ENCODE measurements at regions not wholly inside any gene's neighbourhood (a gene's known extent, or its start where the extent isn't known, plus 50 kb on each side); places are given as distances from the start of the nearest gene placed in this dataset.

- H3K27ac ChIP-seq, result no peak overlapping the region
Measured at GRCh38 chr1:69363236-69363635, 204.5 kb upstream of the LRRC7 start.

DNA sequence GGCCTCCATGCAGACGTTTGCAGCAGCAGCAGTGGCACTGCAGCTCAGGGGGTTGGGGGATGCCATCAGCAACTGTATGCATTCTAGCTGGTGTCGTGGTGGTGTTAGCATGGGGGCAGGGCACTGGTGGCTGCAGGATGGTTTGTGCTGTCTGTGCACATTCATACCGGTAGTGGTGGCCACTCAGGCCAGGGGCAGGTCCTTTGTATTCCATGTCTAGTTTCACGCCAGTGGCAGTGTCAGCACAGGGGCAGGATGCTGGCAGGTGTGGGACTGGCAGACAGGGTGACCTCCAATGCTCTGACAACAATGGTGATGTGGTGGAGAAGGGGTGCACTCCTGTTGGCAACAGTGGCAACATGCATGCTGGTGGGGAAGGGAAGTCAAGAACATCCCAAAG, 194.2 kb upstream of the LRRC7 start:
- no peak overlapping the region for H3K27ac ChIP-seq
- H3K4me3 ChIP-seq, result no peak overlapping the region

More at GRCh38 chr1:69363236-69363635, 204.5 kb upstream of the LRRC7 start:
- no peak overlapping the region for H3K4me3 ChIP-seq

- no peak overlapping the region for H3K27ac ChIP-seq
- H3K4me3 ChIP-seq, result no peak overlapping the region
Measured at GRCh38 chr1:69376408-69376807, 191.3 kb upstream of the LRRC7 start.

- no peak overlapping the region for H3K4me3 ChIP-seq
- no peak overlapping the region for H3K27ac ChIP-seq
Measured at GRCh38 chr1:69377507-69377906, 190.2 kb upstream of the LRRC7 start.

GRCh38 chr1:69388044-69388443, 179.7 kb upstream of the LRRC7 start:
- H3K4me3 ChIP-seq, result no peak overlapping the region
- no peak overlapping the region for H3K27ac ChIP-seq

DNA sequence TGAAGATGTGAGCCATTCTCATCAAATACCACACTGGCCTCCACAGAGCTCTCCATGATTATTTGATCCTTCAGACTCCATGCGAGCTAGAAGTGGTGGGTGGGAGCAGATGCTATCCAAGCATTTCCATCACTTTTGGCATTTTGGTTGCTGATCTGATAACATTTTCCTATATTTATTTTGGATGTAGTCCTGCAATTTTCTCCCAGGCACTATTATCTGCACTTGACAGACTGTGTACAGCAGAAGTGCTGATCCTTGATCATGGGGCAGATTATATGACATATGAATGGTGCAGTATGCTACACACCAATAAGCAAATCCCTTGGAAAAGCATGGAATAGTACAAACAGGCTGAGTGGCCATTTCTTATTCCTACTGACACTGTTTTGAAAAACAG, 167.6 kb upstream of the LRRC7 start:
- no peak overlapping the region for H3K27ac ChIP-seq
- H3K4me3 ChIP-seq, result no peak overlapping the region

GRCh38 chr1:69401879-69402278, 165.8 kb upstream of the LRRC7 start:
- Histone ChIP-seq H3K4me3 (no peak overlapping the region), H3K27ac (no peak overlapping the region)

DNA sequence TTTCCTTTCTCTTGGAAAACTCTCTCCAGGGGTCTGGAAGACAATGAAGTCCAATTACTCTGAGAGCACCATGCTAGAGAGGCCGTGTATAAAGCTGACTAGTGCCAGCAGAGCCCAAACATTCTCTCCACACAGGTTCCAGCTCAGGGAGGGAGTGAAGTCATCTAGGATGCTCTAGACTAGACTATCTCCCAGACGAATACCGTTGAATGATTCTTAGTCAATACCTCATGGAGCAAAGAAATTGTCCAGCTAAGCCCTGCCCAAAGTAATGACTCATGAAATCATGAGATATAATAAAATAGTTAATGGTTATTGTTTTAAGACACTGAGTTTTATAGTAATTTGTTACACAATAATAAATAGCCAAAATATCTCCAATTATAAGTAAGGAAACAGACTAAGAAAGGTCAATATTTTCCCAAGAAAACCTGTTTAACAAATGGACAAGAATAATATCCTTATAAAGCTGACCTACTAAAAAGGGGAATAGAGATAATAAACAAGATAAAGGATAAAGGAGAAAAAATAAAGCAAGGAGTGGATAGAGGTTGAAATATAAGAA, 163.9 kb upstream of the LRRC7 start:
- no peak overlapping the region for H3K27ac ChIP-seq
- H3K4me3 ChIP-seq, result no peak overlapping the region

DNA sequence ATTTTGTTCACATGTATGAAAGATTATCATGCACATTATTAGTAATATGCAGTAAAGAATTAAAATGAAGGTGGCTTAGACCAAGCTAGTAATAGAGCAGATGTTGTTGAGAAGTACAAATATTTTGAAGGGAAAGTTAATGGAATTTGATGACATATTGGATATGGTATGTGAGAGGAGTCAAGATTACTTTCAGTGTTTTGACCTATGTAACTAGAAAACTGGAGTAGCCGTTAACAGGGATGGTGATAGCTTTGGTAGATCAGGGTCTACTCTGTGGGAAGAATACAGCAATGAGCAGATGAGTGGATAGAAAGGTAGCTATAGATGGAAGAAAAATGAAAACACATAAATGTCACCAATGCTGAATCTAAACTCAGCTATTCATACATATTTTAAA, 163.2 kb upstream of the LRRC7 start:
- Histone ChIP-seq H3K27ac (no peak overlapping the region), H3K4me3 (no peak overlapping the region)

DNA sequence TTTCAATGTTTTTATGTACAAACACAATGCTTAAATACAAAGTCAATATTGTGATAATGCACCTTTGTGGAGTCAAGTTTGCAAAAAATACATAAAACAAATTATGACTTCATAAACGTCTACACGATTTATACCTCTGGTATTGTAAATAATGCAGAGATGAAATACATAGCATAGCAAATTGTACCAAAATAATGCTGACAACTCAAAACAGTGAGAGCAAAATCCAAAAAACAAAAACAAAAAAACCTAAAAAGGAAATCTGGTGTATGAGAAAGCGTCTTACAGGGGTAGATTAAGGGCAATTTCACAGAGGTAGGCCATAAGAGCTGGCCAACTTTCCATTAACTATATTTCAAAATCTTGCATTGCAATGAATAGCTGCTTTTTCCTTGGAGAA, 161.5 kb upstream of the LRRC7 start:
- H3K27ac ChIP-seq, result no peak overlapping the region

DNA sequence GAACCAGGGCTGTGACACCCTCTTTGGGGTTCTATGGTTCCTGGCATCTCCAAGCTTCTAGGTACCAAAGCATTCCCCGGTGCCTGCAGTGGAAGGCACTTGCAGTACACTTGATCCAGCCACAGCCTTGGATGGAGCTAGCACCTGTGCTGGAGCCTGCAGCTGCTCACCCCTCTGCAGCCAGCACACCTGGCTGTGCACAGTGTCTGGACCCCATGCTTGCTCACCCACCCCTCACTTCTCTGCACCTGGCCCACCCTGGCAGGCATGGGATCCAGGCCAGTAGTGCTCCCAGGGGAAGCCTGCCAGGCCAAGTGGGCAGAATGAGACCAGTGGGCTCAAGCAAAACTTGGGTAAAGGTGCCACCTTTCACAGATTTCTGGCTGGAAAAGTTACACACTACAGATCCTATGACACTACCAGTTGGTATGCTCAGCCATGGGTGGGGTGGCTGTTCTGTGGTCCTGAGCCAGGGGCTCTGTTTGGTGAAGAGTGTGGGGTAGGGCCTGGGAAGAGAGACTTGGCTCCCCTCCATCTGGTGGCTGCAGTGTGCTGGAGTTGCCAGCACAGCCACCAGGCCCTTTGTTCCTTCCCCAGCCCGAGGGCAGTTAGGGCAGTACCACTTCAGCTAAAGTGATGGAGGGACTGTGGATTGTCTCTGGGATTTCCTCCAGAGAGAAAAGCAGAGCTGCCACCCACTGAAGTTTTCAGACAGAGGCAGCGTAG, 157.8 kb upstream of the LRRC7 start:
- no peak overlapping the region for H3K4me3 ChIP-seq
- no peak overlapping the region for H3K27ac ChIP-seq

More for the DNA sequence above, 161.5 kb upstream of the LRRC7 start:
- H3K4me3 ChIP-seq, result no peak overlapping the region

DNA sequence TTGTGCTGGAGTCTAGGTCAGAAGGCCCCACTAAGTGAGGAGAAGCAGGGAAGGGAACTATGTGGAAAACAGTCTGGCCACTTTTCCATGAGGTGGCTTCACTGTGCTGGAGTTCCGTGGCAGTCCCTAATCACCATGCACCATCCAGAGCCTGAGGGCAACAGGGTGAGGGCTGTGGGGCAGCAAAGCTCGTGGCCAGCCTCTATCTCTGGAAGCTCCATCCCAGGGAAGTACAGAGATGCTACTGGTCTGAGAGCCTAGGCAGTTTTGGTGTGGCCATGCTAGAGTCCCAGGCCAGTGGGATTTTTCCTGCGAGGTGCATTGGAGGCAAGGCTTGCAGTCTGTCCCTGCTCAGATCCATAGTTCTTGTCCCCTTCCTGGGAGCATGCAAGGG, 157.3 kb upstream of the LRRC7 start:
- no peak overlapping the region for H3K27ac ChIP-seq
- no peak overlapping the region for H3K4me3 ChIP-seq

DNA sequence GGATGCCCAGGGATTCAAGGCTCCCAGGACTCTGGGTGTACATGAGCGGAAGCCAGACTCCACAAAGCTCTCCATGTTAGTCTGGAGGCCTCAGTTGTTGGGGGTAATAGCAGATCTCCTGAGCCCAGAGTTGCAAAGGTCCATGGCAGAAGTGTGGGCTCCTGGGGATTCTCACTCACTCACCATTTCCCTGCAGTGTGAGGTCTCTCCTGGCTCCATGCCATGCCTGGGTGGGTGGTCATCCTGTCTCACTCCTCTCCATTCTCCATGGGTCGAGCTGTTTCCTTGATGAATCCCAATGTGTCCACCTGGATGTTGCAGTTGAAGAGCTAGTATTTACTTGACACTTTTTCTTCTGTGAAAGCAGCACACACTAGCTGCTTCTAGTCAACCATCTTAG, 156.8 kb upstream of the LRRC7 start:
- Histone ChIP-seq H3K27ac (no peak overlapping the region), H3K4me3 (no peak overlapping the region)

DNA sequence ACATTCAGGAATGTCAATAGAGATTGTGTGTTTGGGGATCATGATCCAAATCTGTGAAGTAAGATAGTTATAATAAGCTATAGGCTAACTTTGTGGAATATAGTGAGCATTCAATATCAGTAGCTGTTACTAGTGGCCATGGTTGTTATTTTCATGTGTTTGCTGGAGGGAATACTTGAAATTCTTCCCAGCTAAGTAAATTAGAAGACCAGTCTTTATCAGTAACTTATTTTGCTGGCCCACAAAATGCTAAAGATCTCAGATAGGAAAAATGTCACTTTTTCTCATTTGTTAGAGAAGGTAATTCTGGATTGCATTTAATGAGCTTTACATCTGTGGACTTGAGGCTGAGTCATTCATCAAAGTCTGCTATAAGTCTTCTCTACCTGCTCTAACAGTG, 156.1 kb upstream of the LRRC7 start:
- H3K4me3 ChIP-seq, result no peak overlapping the region
- H3K27ac ChIP-seq, result no peak overlapping the region

DNA sequence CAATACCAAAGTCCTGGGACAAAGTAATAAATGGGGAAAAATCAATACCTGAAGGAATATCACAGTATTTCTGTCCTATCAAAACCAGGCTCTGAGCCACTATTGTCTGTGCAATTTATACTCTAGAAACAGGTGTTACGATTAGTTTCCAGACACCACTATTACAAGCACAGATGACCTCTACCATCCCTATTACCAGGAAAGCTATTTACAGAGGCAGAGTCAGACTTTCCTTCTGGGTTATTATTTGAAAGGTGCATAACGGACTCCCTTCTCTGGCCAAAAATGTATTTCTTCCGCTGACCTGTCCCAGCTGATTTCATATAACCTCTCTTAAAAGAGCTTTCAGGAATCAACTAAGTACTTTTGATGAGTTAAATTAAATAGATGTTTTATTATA, 154.6 kb upstream of the LRRC7 start:
- no peak overlapping the region for H3K27ac ChIP-seq
- H3K4me3 ChIP-seq, result no peak overlapping the region

DNA sequence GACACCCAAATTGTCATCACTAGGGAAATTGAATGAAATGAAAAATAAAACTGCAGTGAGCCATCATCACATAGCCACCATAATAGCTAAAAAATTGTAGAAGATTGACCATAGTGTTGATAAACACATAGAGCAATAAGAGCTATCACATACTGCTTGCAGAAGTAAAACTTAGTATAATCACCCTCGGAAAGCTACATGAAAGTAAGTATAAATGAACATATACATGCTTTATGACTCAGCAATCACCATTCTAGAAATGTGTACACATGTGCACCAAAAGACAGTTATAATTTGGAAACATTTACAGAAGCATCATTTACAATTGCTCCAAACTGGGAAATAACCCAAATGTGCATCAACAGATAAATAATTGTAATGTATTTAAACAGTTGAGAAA, 153.1 kb upstream of the LRRC7 start:
- Histone ChIP-seq H3K4me3 (no peak overlapping the region), H3K27ac (no peak overlapping the region)

DNA sequence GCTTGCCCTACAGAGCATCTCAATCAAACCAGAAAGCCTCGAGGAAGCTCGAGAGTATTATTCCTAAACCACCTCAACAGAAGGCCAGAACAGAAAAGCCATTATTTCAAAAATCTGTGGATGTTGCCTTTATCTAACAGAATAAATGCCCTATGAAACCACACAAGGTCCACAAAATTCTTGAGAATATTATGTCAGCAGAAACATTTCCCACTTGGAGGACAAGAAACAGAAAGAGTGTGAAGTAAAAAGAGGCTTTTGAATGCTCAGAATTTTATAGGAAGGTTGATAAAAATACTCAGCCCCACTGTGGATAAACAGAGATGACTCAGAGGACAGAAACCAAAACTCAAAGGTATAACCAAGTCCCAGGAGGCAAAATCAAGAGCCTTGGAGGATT, 146.4 kb upstream of the LRRC7 start:
- H3K27ac ChIP-seq, result no peak overlapping the region
- H3K4me3 ChIP-seq, result no peak overlapping the region

- no peak overlapping the region for H3K4me3 ChIP-seq
- H3K27ac ChIP-seq, result no peak overlapping the region
Measured at GRCh38 chr1:69425871-69426270, 141.9 kb upstream of the LRRC7 start.

DNA sequence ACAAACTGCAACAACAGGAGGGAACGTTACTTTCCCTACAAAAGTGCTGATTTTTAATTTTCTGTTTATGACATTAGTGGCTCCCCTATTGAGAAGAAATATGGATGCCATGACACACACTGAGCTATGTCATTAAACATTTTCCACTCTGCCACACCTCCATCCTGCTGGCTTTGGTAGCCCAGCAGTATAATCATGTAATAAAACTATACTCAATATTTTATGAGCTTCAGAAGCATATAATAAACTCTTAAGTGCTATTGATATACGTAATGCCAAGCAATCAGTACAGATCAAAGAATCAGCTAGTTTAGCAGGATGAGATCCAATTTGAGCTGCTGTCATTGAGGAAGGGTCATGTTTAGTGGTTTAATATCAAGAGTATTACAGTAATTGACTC, 141.3 kb upstream of the LRRC7 start:
- H3K27ac ChIP-seq, result no peak overlapping the region
- H3K4me3 ChIP-seq, result no peak overlapping the region

DNA sequence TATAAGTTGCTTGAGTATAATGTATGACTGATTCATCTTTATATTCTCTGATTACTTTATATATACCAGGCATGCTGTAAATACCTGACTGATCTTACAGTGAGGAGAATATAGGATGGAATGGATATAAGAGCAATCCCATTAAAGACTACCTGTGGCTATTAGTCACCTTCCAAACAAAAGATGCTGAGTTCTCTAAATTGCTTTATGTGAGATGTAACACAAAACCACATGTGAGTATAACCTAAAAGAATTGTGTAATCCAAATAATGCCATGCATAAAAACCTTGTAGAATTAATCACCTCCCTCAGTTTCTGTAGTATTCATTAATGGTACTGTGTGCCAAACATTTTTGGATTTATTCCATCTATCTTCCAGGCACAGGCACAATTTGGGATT, 134.6 kb upstream of the LRRC7 start:
- H3K4me3 ChIP-seq, result no peak overlapping the region
- H3K27ac ChIP-seq, result no peak overlapping the region

- H3K4me3 ChIP-seq, result no peak overlapping the region
- H3K27ac ChIP-seq, result no peak overlapping the region
Measured at GRCh38 chr1:69436151-69436550, 131.6 kb upstream of the LRRC7 start.

Measured in skin epidermis (tissue), 12 donors.